Left ventricle myocardium inferior (tissue), 1 donor: ENCODE measurements at regions not wholly inside any gene's neighbourhood (a gene's known extent, or its start where the extent isn't known, plus 50 kb on each side); places are given as distances from the start of the nearest gene placed in this dataset.

Source experiments
- DNase-seq: peaks from one replicate; pipeline ENCODE4 v3.0.0-alpha.2; 2020
- H3K27ac ChIP-seq: fragments of 200-600 bp; replicated peaks from 2 replicates; pipeline ENCODE4 v1.8.0; 2021
- H3K27me3 ChIP-seq: fragments of 200-600 bp; 2 replicates; pipeline ENCODE4 v1.8.0; 2021; ENCODE audit warnings: low read depth
- H3K36me3 ChIP-seq: fragments of 200-600 bp; 2 replicates; pipeline ENCODE4 v1.8.0; 2021
- H3K4me1 ChIP-seq: fragments of 200-600 bp; 2 replicates; pipeline ENCODE4 v1.8.0; 2021
- H3K4me3 ChIP-seq: fragments of 200-600 bp; 2 replicates; pipeline ENCODE4 v1.8.0; 2021; ENCODE audit warnings: mild to moderate bottlenecking, moderate library complexity
- H3K9me3 ChIP-seq: fragments of 200-600 bp; replicated peaks from 2 replicates; pipeline ENCODE4 v1.8.0; 2021
- intact Hi-C: fragments of 100-400 bp; cut with micrococcal nuclease; formaldehyde crosslinking; loops from one replicate; pipeline ENCODE4 v1.11.0; 2022
- TF ChIP-seq, protein P1 (sequence below): fragments of 200-600 bp; IDR thresholded peaks from 2 replicates; pipeline ENCODE4 v1.8.0; 2021; ENCODE audit warnings: antibody characterized with exemption, mild to moderate bottlenecking, borderline replicate concordance
- donor health status: DM: no; HTN: yes; CAD: no; lungs with severe emphysema.

DNA sequence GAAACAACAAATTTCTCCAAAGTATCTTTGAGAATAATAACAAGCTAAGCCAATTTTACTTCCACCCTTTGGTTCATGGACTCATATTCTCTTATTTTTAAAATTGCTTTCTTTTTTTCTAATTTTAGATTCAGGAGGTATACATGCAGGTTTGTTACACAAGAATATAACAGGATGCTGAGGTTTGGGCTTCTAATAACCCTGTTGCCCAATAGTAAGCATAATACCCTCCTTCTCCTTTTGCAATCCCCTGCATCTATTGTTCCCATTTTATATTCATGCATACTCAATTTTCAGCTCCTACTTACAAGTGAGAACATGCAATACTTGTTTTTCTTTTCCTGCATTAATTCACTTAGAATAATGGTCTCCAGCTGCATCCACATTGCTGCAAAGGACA is 202.3 kb upstream of the FSTL5 start:
- no peaks in the 10 kb centered on the region for H3K9me3 ChIP-seq
- no peak overlapping the region for H3K27ac ChIP-seq
- no peak overlapping the region for H3K4me3 ChIP-seq
- TF ChIP-seq, protein P1, sequence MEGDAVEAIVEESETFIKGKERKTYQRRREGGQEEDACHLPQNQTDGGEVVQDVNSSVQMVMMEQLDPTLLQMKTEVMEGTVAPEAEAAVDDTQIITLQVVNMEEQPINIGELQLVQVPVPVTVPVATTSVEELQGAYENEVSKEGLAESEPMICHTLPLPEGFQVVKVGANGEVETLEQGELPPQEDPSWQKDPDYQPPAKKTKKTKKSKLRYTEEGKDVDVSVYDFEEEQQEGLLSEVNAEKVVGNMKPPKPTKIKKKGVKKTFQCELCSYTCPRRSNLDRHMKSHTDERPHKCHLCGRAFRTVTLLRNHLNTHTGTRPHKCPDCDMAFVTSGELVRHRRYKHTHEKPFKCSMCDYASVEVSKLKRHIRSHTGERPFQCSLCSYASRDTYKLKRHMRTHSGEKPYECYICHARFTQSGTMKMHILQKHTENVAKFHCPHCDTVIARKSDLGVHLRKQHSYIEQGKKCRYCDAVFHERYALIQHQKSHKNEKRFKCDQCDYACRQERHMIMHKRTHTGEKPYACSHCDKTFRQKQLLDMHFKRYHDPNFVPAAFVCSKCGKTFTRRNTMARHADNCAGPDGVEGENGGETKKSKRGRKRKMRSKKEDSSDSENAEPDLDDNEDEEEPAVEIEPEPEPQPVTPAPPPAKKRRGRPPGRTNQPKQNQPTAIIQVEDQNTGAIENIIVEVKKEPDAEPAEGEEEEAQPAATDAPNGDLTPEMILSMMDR, result no peak
- no peaks in the 10 kb centered on the region for H3K4me1 ChIP-seq
- DNase-seq, result no peak
- no peaks in the 10 kb centered on the region for H3K36me3 ChIP-seq
- H3K27me3 ChIP-seq, result no peaks in the 10 kb centered on the region
- intact Hi-C loops, result no loop called here

DNA sequence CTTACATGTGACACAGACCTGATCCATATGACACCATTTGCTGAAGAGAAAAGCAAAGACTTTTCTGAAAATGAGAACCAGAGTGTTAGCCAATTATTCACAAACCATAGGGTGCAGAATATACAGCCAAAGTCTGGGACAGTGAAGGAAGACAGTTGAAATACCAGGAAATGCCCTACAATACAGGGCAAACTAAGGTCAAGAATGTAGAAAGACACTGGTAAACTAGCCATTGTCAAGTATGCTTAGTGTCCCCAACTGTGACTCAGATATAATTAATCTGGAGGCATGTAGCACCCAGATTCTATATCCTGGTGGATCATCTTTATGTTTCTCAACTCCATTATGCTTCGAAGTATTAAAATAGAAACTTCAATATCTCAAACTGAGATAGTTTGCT is 200.9 kb upstream of the FSTL5 start:
- no peak overlapping the region for H3K27ac ChIP-seq
- TF ChIP-seq, protein P1, result no peak
- H3K27me3 ChIP-seq, result no peaks in the 10 kb centered on the region
- DNase-seq, result no peak
- intact Hi-C loops, result no loop called here
- H3K4me1 ChIP-seq, result no peaks in the 10 kb centered on the region
- H3K36me3 ChIP-seq, result no peaks in the 10 kb centered on the region
- H3K4me3 ChIP-seq, result no peak overlapping the region
- H3K9me3 ChIP-seq, result no peaks in the 10 kb centered on the region

DNA sequence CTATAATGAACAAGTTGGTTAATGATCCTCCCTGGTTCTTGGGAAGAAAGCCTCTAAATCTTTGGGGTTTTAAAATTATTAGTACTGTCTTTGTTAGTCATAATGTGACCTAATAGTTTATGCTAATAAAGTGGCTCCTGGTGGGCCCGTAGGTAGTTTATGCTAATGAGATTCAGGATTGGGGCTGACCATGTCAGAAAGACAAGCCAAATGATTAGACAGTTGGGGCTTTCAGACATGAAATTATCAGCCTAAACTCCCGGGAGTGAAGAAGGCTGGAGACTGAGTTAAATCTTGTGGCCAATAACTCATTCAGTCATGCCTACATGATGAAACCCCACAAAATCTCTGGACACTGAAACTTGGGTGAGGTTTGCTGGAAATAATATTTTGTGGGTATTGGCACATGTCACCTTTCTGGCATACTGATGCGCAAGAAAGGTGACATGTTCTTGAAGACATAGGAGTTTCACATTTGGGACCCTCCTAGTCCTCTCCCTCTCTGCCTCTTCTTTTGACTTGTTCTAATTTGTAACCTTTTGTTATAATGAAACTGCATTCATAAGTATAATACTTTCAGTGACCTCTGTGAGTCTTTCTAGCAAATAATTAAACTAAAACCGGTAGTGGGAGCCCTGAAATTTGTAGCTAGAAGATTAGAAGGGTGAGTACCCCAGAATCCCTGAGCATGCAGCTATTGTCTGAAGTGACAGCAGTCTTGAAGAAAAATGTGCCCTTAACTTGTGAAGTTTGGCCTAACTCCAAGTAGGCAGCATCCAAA is 196.8 kb upstream of the FSTL5 start:
- intact Hi-C loops, result no loop called here
- no peaks in the 10 kb centered on the region for H3K4me1 ChIP-seq
- no peaks in the 10 kb centered on the region for H3K36me3 ChIP-seq
- H3K27ac ChIP-seq, result no peak overlapping the region
- no peaks in the 10 kb centered on the region for H3K9me3 ChIP-seq
- no peak for DNase-seq
- H3K4me3 ChIP-seq, result no peak overlapping the region
- TF ChIP-seq, protein P1, result no peak
- H3K27me3 ChIP-seq, result no peaks in the 10 kb centered on the region

DNA sequence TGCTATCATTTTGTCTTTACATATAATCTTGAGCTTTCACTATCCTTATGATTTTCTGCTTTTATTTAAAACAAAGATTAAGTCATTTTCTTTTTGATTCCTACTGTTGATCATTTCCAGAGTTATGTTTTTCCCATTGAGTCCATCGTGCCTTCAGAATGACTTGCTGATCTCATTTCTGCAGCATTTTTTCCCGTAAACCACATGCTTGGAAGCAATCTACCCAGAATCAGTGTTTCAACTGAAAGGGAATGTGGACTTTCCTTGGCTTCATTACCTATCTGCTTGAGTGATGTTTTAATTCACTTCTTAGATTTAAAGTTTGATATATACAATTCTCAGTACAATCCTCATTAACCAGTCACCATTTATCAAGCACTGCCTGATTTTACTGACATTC is 192.4 kb upstream of the FSTL5 start:
- DNase-seq, result no peak
- Histone ChIP-seq H3K4me3 (no peak overlapping the region), H3K4me1 (peaks cover 15% of the 10 kb centered on the region), H3K27me3 (no peaks in the 10 kb centered on the region), H3K36me3 (no peaks in the 10 kb centered on the region), H3K9me3 (no peaks in the 10 kb centered on the region), H3K27ac (no peak overlapping the region)
- TF ChIP-seq, protein P1, result no peak
- intact Hi-C loops, result no loop called here

DNA sequence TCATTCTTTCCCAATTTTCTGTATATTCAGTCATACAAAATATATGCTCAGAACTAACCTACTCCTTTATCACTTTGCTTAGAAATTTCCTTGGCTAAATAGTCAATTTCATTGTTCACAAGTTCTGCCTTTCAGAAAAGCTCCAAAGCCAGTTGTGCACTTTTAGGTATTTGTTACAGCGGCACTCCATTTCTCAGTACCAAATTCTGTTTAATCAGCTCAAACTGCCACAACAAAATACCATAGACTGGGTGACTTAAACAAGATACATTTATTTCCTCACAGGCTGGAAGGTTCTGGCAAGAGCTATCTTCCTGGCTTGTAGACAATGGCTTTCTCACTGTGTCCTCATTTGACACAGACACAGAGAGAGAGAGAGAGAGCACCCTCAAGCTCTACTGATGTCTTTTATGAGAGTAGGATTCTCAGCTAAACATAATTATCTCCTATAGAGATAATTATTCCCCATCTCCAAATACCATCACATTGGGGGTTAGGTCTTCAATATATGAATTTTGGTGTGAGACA is 188.8 kb upstream of the FSTL5 start:
- DNase-seq, result no peak
- Histone ChIP-seq H3K9me3 (no peaks in the 10 kb centered on the region), H3K4me1 (peaks cover 28% of the 10 kb centered on the region), H3K36me3 (no peaks in the 10 kb centered on the region), H3K4me3 (no peak overlapping the region), H3K27me3 (no peaks in the 10 kb centered on the region), H3K27ac (no peak overlapping the region)
- intact Hi-C loops, result no loop called here
- TF ChIP-seq, protein P1, result no peak
